NCI-H1436 treated with DMSO at 0.1 percent for 48 hours (cell line): ENCODE measurements at regions not wholly inside any gene's neighbourhood (a gene's known extent, or its start where the extent isn't known, plus 50 kb on each side); places are given as distances from the start of the nearest gene placed in this dataset.

Experiments used
- DNase-seq: peaks from one replicate; lab custom pipeline; 2025; lab: John Stamatoyannopoulos, UW

GRCh38 chr11:26035696-26036095 lies 296.2 kb upstream of the ANO3 start:
- DNase-seq = no peak

GRCh38 chr11:26037716-26038115 lies 294.2 kb upstream of the ANO3 start:
- no peak for DNase-seq

- DNase-seq = no peak
These were observed 291.6 kb upstream of the ANO3 start for GRCh38 chr11:26040339-26040738.

- no peak for DNase-seq
These were observed 289.8 kb upstream of the ANO3 start for GRCh38 chr11:26042113-26042512.

- no peak for DNase-seq
These were observed 288.3 kb upstream of the ANO3 start for GRCh38 chr11:26043665-26044064.

GRCh38 chr11:26044389-26044788 lies 287.5 kb upstream of the ANO3 start:
- DNase-seq = no peak

- no peak for DNase-seq
These were observed 286.8 kb upstream of the ANO3 start for GRCh38 chr11:26045082-26045481.

GRCh38 chr11:26048271-26048670 lies 283.7 kb upstream of the ANO3 start:
- DNase-seq = no peak

- no peak for DNase-seq
These were observed 278.0 kb upstream of the ANO3 start for GRCh38 chr11:26053966-26054365.

GRCh38 chr11:26062660-26063059 lies 269.3 kb upstream of the ANO3 start:
- DNase-seq = no peak

GRCh38 chr11:26063915-26064314 lies 268.0 kb upstream of the ANO3 start:
- no peak for DNase-seq

GRCh38 chr11:26065944-26066343 lies 266.0 kb upstream of the ANO3 start:
- no peak for DNase-seq

- DNase-seq = peak; percentile 22
These were observed 261.1 kb upstream of the ANO3 start for GRCh38 chr11:26070714-26071380.

GRCh38 chr11:26072614-26073153 lies 259.2 kb upstream of the ANO3 start:
- no peak for DNase-seq

- no peak for DNase-seq
These were observed 258.3 kb upstream of the ANO3 start for GRCh38 chr11:26073646-26074045.

GRCh38 chr11:26076233-26076990 lies 255.5 kb upstream of the ANO3 start:
- DNase-seq = no peak

GRCh38 chr11:26078231-26078821 lies 253.6 kb upstream of the ANO3 start:
- DNase-seq = no peak

- no peak for DNase-seq
These were observed 247.6 kb upstream of the ANO3 start for GRCh38 chr11:26084313-26084712.

GRCh38 chr11:26086028-26086427 lies 245.9 kb upstream of the ANO3 start:
- DNase-seq = no peak

- DNase-seq = no peak
These were observed 244.6 kb upstream of the ANO3 start for GRCh38 chr11:26087120-26087935.

GRCh38 chr11:26088391-26088790 lies 243.5 kb upstream of the ANO3 start:
- DNase-seq = no peak

- DNase-seq = no peak
These were observed 241.3 kb upstream of the ANO3 start for GRCh38 chr11:26090651-26091050.
